Endothelial cell of umbilical vein (primary cell): ENCODE measurements at regions not wholly inside any gene's neighbourhood (a gene's known extent, or its start where the extent isn't known, plus 50 kb on each side); places are given as distances from the start of the nearest gene placed in this dataset.

ENCODE experiments used
- BruUV-seq: library from RNA; stranded (reverse); fragments of 400-500 nt; replicated peaks from 2 replicates; lab custom pipeline; 2021; lab: Mats Ljungman, UMichigan
- CTCF ChIA-PET: fragments of 300-600, 350-600 bp; sonication (Branson Sonifier 250); formaldehyde crosslinking; loops from one replicate; lab custom pipeline; 2021; ENCODE audit warnings: antibody characterized with exemption, inconsistent platforms; lab: Charles Lee
- POLR2A ChIA-PET: fragments of 300-600, 350-600 bp; sonication (Branson Sonifier 250); formaldehyde crosslinking; loops from one replicate; lab custom pipeline; 2021; ENCODE audit warnings: antibody characterized with exemption, inconsistent platforms; lab: Charles Lee
- DNase-seq: peaks from one replicate; pipeline ENCODE4 v3.0.0-alpha.2; 2011; ENCODE audit warnings: low read depth, low spot score
- FAIRE-seq: peaks from 2 replicates; lab custom pipeline; 2011; peaks lifted over from hg19 to GRCh38; lab: Jason Lieb, UNC
- H2AFZ ChIP-seq: 2 replicates; pipeline ENCODE4 v1.6.0; 2012; ENCODE audit warnings: low read depth, low read length, control low read depth, inconsistent platforms
- H3K27ac ChIP-seq: 2 replicates; pipeline ENCODE4 v1.5.1; 2011; ENCODE audit warnings: low read depth, mild to moderate bottlenecking, control low read depth, low read length, moderate library complexity; ENCODE audit not compliant: insufficient read depth
- H3K27me3 ChIP-seq, 2 experiments: 2 replicates each; pipeline versions ENCODE4 v1.6.0 to v1.6.1; 2011; ENCODE audit warnings: low read length in 2 of 2, mixed read lengths in 1 of 2; ENCODE audit not compliant: control insufficient read depth in 2 of 2, insufficient read depth in 2 of 2
- H3K36me3 ChIP-seq, 2 experiments: 2 replicates in 1 of 2; 3 replicates in 1 of 2; pipeline ENCODE4 v1.5.1; 2011; ENCODE audit warnings: low read length in 2 of 2, mild to moderate bottlenecking in 1 of 2, moderate library complexity in 1 of 2; ENCODE audit not compliant: control insufficient read depth in 2 of 2, insufficient read depth in 2 of 2; ENCODE audit errors: extremely low read depth in 1 of 2
- H3K4me1 ChIP-seq: 3 replicates; pipeline ENCODE4 v1.5.1; 2011; ENCODE audit warnings: mild to moderate bottlenecking, low read length; ENCODE audit not compliant: control insufficient read depth, insufficient read depth; ENCODE audit errors: extremely low read depth
- H3K4me2 ChIP-seq: 2 replicates; pipeline ENCODE4 v1.6.1; 2011; ENCODE audit warnings: low read length, control low read depth, mixed read lengths; ENCODE audit not compliant: insufficient read depth
- H3K4me3 ChIP-seq, 3 experiments: fragments of 200-600 bp in 1 of 3; sonication (generic), shearing (Covaris generic) in 1 of 3; replicated peaks in 1 of 3; 2 replicates each; pipeline ENCODE4 v1.5.1; 2011 to 2016; ENCODE audit warnings: control low read depth in 3 of 3, low read length in 3 of 3, mild to moderate bottlenecking in 2 of 3, inconsistent platforms in 1 of 3, low read depth in 1 of 3, moderate library complexity in 1 of 3; ENCODE audit not compliant: insufficient read depth in 1 of 3
- H3K79me2 ChIP-seq: 2 replicates; pipeline ENCODE4 v1.6.0; 2012; ENCODE audit warnings: low read length, inconsistent platforms; ENCODE audit not compliant: control insufficient read depth, insufficient read depth
- H3K9ac ChIP-seq: replicated peaks from 2 replicates; pipeline ENCODE3; 2011; ENCODE audit warnings: low read length, control low read depth; ENCODE audit not compliant: insufficient read depth; ENCODE audit errors: extremely low read depth
- H3K9me1 ChIP-seq: replicated peaks from 3 replicates; pipeline ENCODE4 v1.6.0; 2011; ENCODE audit warnings: mild to moderate bottlenecking, low read length; ENCODE audit not compliant: control insufficient read depth, insufficient read depth; ENCODE audit errors: extremely low read depth
- H3K9me3 ChIP-seq: replicated peaks from 2 replicates; pipeline ENCODE4 v1.5.1; 2012; ENCODE audit warnings: low read length, inconsistent platforms; ENCODE audit not compliant: control insufficient read depth, insufficient read depth
- H4K20me1 ChIP-seq: replicated peaks from 2 replicates; pipeline ENCODE3; 2011; ENCODE audit warnings: mild to moderate bottlenecking, low read length; ENCODE audit not compliant: control insufficient read depth, insufficient read depth; ENCODE audit errors: extremely low read depth
- CTCF ChIP-seq, 2 donors: IDR thresholded peaks; 1 replicate in 1 of 2; 2 replicates in 1 of 2; pipeline ENCODE4 v1.5.1; 2011; ENCODE audit warnings: low read length in 2 of 2, mild to moderate bottlenecking in 2 of 2, moderate library complexity in 2 of 2, control low read depth in 1 of 2, inconsistent platforms in 1 of 2, low read depth in 1 of 2; ENCODE audit not compliant: insufficient read depth in 1 of 2; ENCODE audit errors: extremely low read depth in 1 of 2
- GATA2 ChIP-seq: IDR thresholded peaks from 2 replicates; pipeline ENCODE4 v1.7.0; 2011; ENCODE audit warnings: low read depth, mild to moderate bottlenecking, moderate library complexity, mixed read lengths, low read length; ENCODE audit not compliant: insufficient read length, insufficient read depth
- JUN ChIP-seq: IDR thresholded peaks from 2 replicates; pipeline ENCODE4 v1.6.1; 2011; ENCODE audit warnings: borderline replicate concordance, low read depth; ENCODE audit not compliant: insufficient read length, insufficient read depth
- MYC ChIP-seq: IDR thresholded peaks from one replicate; pipeline ENCODE4 v1.6.1; 2011; ENCODE audit warnings: mild to moderate bottlenecking, low read depth, low read length
- dilution Hi-C: fragments of 300-500 bp; cut with MboI; formaldehyde crosslinking; loops from one replicate; pipeline ENCODE4 v1.15.0; 2019; ENCODE audit warnings: low sequenced_read_pairs; ENCODE audit not compliant: extremely low pct_ligation_motif_present
- intact Hi-C: fragments of 100-400 bp; cut with micrococcal nuclease; formaldehyde crosslinking; loops from one replicate; pipeline ENCODE4 v1.10.0; 2022

- Histone ChIP-seq H2AFZ (no peak overlapping the region), H3K4me1 (no peaks in the 10 kb centered on the region), H4K20me1 (no peaks in the 10 kb centered on the region), H3K4me2 (no peak overlapping the region), H3K27me3 (no peaks in the 10 kb centered on the region), H3K9me1 (no peaks in the 10 kb centered on the region), H3K27ac (no peak overlapping the region), H3K36me3 (no peaks in the 10 kb centered on the region), H3K79me2 (no peaks in the 10 kb centered on the region), H3K9ac (no peak overlapping the region), H3K4me3 (no peak overlapping the region), H3K9me3 (no peaks in the 10 kb centered on the region)
- FAIRE-seq = no peak
- dilution Hi-C loops (no loop called here), intact Hi-C loops (no loop called here)
- TF ChIP-seq JUN = no peak
- ChIA-PET POLR2A (no interaction called here), CTCF (no interaction called here)
- DNase-seq = no peak
- no TSS peak for BruUV-seq
These were observed 116.9 kb upstream of the UXS1 start for GRCh38 chr2:106311041-106311370.

- H3K27ac ChIP-seq = no peak overlapping the region
- FAIRE-seq = no peak
- BruUV-seq = no TSS peak
These were observed 113.8 kb upstream of the UXS1 start for GRCh38 chr2:106307860-106308259.

More at GRCh38 chr2:106307860-106308259, 113.8 kb upstream of the UXS1 start:
- H3K4me3 ChIP-seq = no peak overlapping the region
- TF ChIP-seq GATA2 = no peak
- TF ChIP-seq CTCF (IDR thresholded peaks at IDR 0.05; ENCODE audit: extremely low read depth in 1 of 2, insufficient read depth in 1 of 2, low read depth in 1 of 2, low read length in 2 of 2) = no peak
- TF ChIP-seq MYC = no peak
- no peaks in the 10 kb centered on the region for H3K79me2 ChIP-seq
- no peaks in the 10 kb centered on the region for H3K9me1 ChIP-seq
- H3K9ac ChIP-seq = no peak overlapping the region
- no peak for DNase-seq
- intact Hi-C loops = no loop called here
- no peaks in the 10 kb centered on the region for H3K36me3 ChIP-seq
- H3K4me2 ChIP-seq = no peak overlapping the region
- ChIA-PET CTCF (no interaction called here), POLR2A (no interaction called here)
- H3K9me3 ChIP-seq = no peaks in the 10 kb centered on the region
- dilution Hi-C loops = no loop called here
- no peaks in the 10 kb centered on the region for H4K20me1 ChIP-seq
- H3K27me3 ChIP-seq = no peaks in the 10 kb centered on the region
- no peaks in the 10 kb centered on the region for H3K4me1 ChIP-seq
- no peak overlapping the region for H2AFZ ChIP-seq
